ENCODE measurements at regions not wholly inside any gene's neighbourhood (a gene's known extent, or its start where the extent isn't known, plus 50 kb on each side); places are given as distances from the start of the nearest gene placed in this dataset.

GRCh38 chr1:232699814-232700213, 69.9 kb upstream of the SIPA1L2 start:
- H3K9me3 ChIP-seq (ENCODE audit: control insufficient read depth, low read length), result peaks cover 12% of the 10 kb centered on the region
- 94% methylated on average over 6 of the region's 6 CpGs for WGBS, 2 experiments (ENCODE audit: insufficient coverage in 1 of 2, insufficient read length in 1 of 2)
- no peak overlapping the region for H3K27ac ChIP-seq (ENCODE audit: low read depth, low read length)
- H3K4me3 ChIP-seq (ENCODE audit: low read length), result no peak overlapping the region
- no peaks in the 10 kb centered on the region for H3K27me3 ChIP-seq (ENCODE audit: control insufficient read depth, insufficient read depth, low read length, poor library complexity, severe bottlenecking)
- H3K36me3 ChIP-seq (ENCODE audit: control insufficient read depth, insufficient read depth, low read length), result no peaks in the 10 kb centered on the region
- Mint-ChIP-seq H3K27ac (no peak overlapping the region), H3K9me3 (peaks cover 14% of the 10 kb centered on the region), H3K4me1 (peaks cover 7% of the 10 kb centered on the region), H3K4me3 (no peak overlapping the region), H3K36me3 (ENCODE audit: low read depth) (no peaks in the 10 kb centered on the region), H3K27me3 (ENCODE audit: insufficient read depth) (peaks cover 6% of the 10 kb centered on the region)
- no peaks in the 10 kb centered on the region for H3K4me1 ChIP-seq (ENCODE audit: control insufficient read depth, insufficient read depth, low read length)
- DNase-seq, result no peak
- H3K9ac ChIP-seq (ENCODE audit: extremely low read depth, low read length, poor library complexity, severe bottlenecking), result no peak overlapping the region
- no peak for TF ChIP-seq CTCF (conservative IDR thresholded peaks at IDR 0.05)

- Mint-ChIP-seq H3K36me3 (ENCODE audit: low read depth) (no peaks in the 10 kb centered on the region), H3K4me3 (no peak overlapping the region), H3K27me3 (ENCODE audit: insufficient read depth) (no peaks in the 10 kb centered on the region), H3K4me1 (peaks cover 4% of the 10 kb centered on the region), H3K9me3 (peaks cover 14% of the 10 kb centered on the region), H3K27ac (no peak overlapping the region)
- Histone ChIP-seq H3K4me1 (ENCODE audit: control insufficient read depth, insufficient read depth, low read length) (no peaks in the 10 kb centered on the region), H3K36me3 (ENCODE audit: control insufficient read depth, insufficient read depth, low read length) (no peaks in the 10 kb centered on the region), H3K27ac (ENCODE audit: low read depth, low read length) (no peak overlapping the region), H3K9ac (ENCODE audit: extremely low read depth, low read length, poor library complexity, severe bottlenecking) (no peak overlapping the region), H3K27me3 (ENCODE audit: control insufficient read depth, insufficient read depth, low read length, poor library complexity, severe bottlenecking) (no peaks in the 10 kb centered on the region), H3K9me3 (ENCODE audit: control insufficient read depth, low read length) (peaks cover 12% of the 10 kb centered on the region), H3K4me3 (ENCODE audit: low read length) (no peak overlapping the region)
- no peak for TF ChIP-seq CTCF (conservative IDR thresholded peaks at IDR 0.05)
- no peak for DNase-seq
- 91 to 92% methylated on average over 5 of the region's 5 CpGs for WGBS, 2 experiments (ENCODE audit: insufficient coverage in 1 of 2, insufficient read length in 1 of 2)
Observed at GRCh38 chr1:232702911-232703310, 73.0 kb upstream of the SIPA1L2 start.

- no peak overlapping the region for H3K27ac Mint-ChIP-seq
- no peak for TF ChIP-seq CTCF (conservative IDR thresholded peaks at IDR 0.05)
- no peaks in the 10 kb centered on the region for H3K27me3 Mint-ChIP-seq (ENCODE audit: insufficient read depth)
- peaks cover 4% of the 10 kb centered on the region for H3K4me1 Mint-ChIP-seq
- no peaks in the 10 kb centered on the region for H3K36me3 Mint-ChIP-seq (ENCODE audit: low read depth)
- Histone ChIP-seq H3K27ac (ENCODE audit: low read depth, low read length) (no peak overlapping the region), H3K9me3 (ENCODE audit: control insufficient read depth, low read length) (peaks cover 12% of the 10 kb centered on the region), H3K27me3 (ENCODE audit: control insufficient read depth, insufficient read depth, low read length, poor library complexity, severe bottlenecking) (no peaks in the 10 kb centered on the region), H3K4me1 (ENCODE audit: control insufficient read depth, insufficient read depth, low read length) (no peaks in the 10 kb centered on the region), H3K36me3 (ENCODE audit: control insufficient read depth, insufficient read depth, low read length) (no peaks in the 10 kb centered on the region), H3K4me3 (ENCODE audit: low read length) (no peak overlapping the region), H3K9ac (ENCODE audit: extremely low read depth, low read length, poor library complexity, severe bottlenecking) (no peak overlapping the region)
- H3K4me3 Mint-ChIP-seq, result no peak overlapping the region
- H3K9me3 Mint-ChIP-seq, result peaks cover 14% of the 10 kb centered on the region
- WGBS, 2 experiments (ENCODE audit: insufficient coverage in 1 of 2, insufficient read length in 1 of 2), result 80 to 89% methylated on average over 1 to 2 of the region's 2 CpGs
- DNase-seq, result no peak
Observed at GRCh38 chr1:232704256-232704655, 74.3 kb upstream of the SIPA1L2 start.

Data from endodermal cell (in vitro differentiated cells).